GM12864 (cell line): ENCODE measurements at regions not wholly inside any gene's neighbourhood (a gene's known extent, or its start where the extent isn't known, plus 50 kb on each side); places are given as distances from the start of the nearest gene placed in this dataset.

Source experiments
- DNase-seq: peaks from one replicate; pipeline ENCODE4 v3.0.0-alpha.2; 2011; ENCODE audit warnings: low read depth
- H3K4me3 ChIP-seq: 2 replicates; pipeline ENCODE4 v1.5.1; 2011; ENCODE audit warnings: mild to moderate bottlenecking, low read depth, low read length, control low read depth
- CTCF ChIP-seq: IDR thresholded peaks from 2 replicates; pipeline ENCODE4 v1.5.1; 2011; ENCODE audit warnings: low read depth, mild to moderate bottlenecking, moderate library complexity, low read length, control low read depth, inconsistent platforms; ENCODE audit errors: missing control alignments

- no peak overlapping the region for H3K4me3 ChIP-seq
- no peak for DNase-seq
- TF ChIP-seq CTCF, result no peak
Observed at GRCh38 chr3:28973609-28974008, 307.3 kb upstream of the RBMS3 start.

- no peak overlapping the region for H3K4me3 ChIP-seq
- no peak for TF ChIP-seq CTCF
- no peak for DNase-seq
Observed at GRCh38 chr3:28978092-28978491, 302.8 kb upstream of the RBMS3 start.

- no peak overlapping the region for H3K4me3 ChIP-seq
- no peak for DNase-seq
- no peak for TF ChIP-seq CTCF
Observed at GRCh38 chr3:28980131-28980530, 300.7 kb upstream of the RBMS3 start.

GRCh38 chr3:28980631-28981030, 300.2 kb upstream of the RBMS3 start:
- no peak for TF ChIP-seq CTCF
- no peak for DNase-seq
- no peak overlapping the region for H3K4me3 ChIP-seq

- no peak for DNase-seq
- no peak for TF ChIP-seq CTCF
Observed at GRCh38 chr3:28982906-28983305, 298.0 kb upstream of the RBMS3 start.

GRCh38 chr3:28986922-28987321, 293.9 kb upstream of the RBMS3 start:
- no peak for DNase-seq
- no peak overlapping the region for H3K4me3 ChIP-seq
- no peak for TF ChIP-seq CTCF

More at GRCh38 chr3:28982906-28983305, 298.0 kb upstream of the RBMS3 start:
- H3K4me3 ChIP-seq, result no peak overlapping the region

- no peak overlapping the region for H3K4me3 ChIP-seq
- no peak for TF ChIP-seq CTCF
- DNase-seq, result peak; percentile 37
Observed at GRCh38 chr3:28989646-28990089, 291.2 kb upstream of the RBMS3 start.
